GM12865 (cell line): ENCODE measurements at regions not wholly inside any gene's neighbourhood (a gene's known extent, or its start where the extent isn't known, plus 50 kb on each side); places are given as distances from the start of the nearest gene placed in this dataset.
"Not testable (repeated sequence)": the region's sequence is repeated elsewhere in the genome, so short reads cannot be mapped to it uniquely, and the experiment has no call there.

ENCODE experiments used
- DNase-seq: peaks from one replicate; pipeline ENCODE4 v3.0.0; 2010; ENCODE audit warnings: low read depth
- H3K4me3 ChIP-seq: 2 replicates; pipeline ENCODE4 v1.5.1; 2011; ENCODE audit warnings: mild to moderate bottlenecking, low read depth, low read length, control low read depth
- CTCF ChIP-seq: IDR thresholded peaks from 2 replicates; pipeline ENCODE4 v1.5.1; 2011; ENCODE audit warnings: low read length, control low read depth, low read depth, inconsistent platforms; ENCODE audit not compliant: insufficient read depth; ENCODE audit errors: missing control alignments

GRCh38 chr1:189046127-189046526 lies 1431.5 kb downstream of the BRINP3 start:
- no peak overlapping the region for H3K4me3 ChIP-seq
- TF ChIP-seq CTCF = no peak
- DNase-seq = no peak

- no peak for DNase-seq
- no peak overlapping the region for H3K4me3 ChIP-seq
- TF ChIP-seq CTCF = no peak
Measured at GRCh38 chr1:189084811-189085210, 1392.9 kb downstream of the BRINP3 start.

- DNase-seq = no peak
- TF ChIP-seq CTCF = no peak
Measured at GRCh38 chr1:189103956-189104355, 1373.7 kb downstream of the BRINP3 start.

GRCh38 chr1:189117072-189117770 lies 1360.4 kb downstream of the BRINP3 start:
- DNase-seq = no peak
- TF ChIP-seq CTCF = no peak
- no peak overlapping the region for H3K4me3 ChIP-seq

More at GRCh38 chr1:189103956-189104355, 1373.7 kb downstream of the BRINP3 start:
- H3K4me3 ChIP-seq = no peak overlapping the region

GRCh38 chr1:189121941-189122340 lies 1355.7 kb downstream of the BRINP3 start:
- no peak overlapping the region for H3K4me3 ChIP-seq

GRCh38 chr1:189125694-189126093 lies 1352.0 kb downstream of the BRINP3 start:
- no peak overlapping the region for H3K4me3 ChIP-seq
- DNase-seq = no peak
- TF ChIP-seq CTCF = no peak

More at GRCh38 chr1:189121941-189122340, 1355.7 kb downstream of the BRINP3 start:
- no peak for TF ChIP-seq CTCF
- DNase-seq = no peak

GRCh38 chr1:189131576-189131975 lies 1346.1 kb downstream of the BRINP3 start:
- no peak for TF ChIP-seq CTCF
- no peak overlapping the region for H3K4me3 ChIP-seq
- no peak for DNase-seq

GRCh38 chr1:189139748-189140147 lies 1337.9 kb downstream of the BRINP3 start:
- H3K4me3 ChIP-seq, DNase-seq: not testable (repeated sequence)
